T-cell (primary cell): ENCODE measurements at regions not wholly inside any gene's neighbourhood (a gene's known extent, or its start where the extent isn't known, plus 50 kb on each side); places are given as distances from the start of the nearest gene placed in this dataset.
"Not testable (repeated sequence)": the region's sequence is repeated elsewhere in the genome, so short reads cannot be mapped to it uniquely, and the experiment has no call there.

ENCODE experiments used
- ATAC-seq, 4 experiments: fragments of 200-7000 bp in 3 of 4; fragments of 150-1000 bp in 1 of 4; cut with Tn5 transposase; replicated peaks in 1 of 4; 1 replicate in 3 of 4; 2 replicates in 1 of 4; pipeline ENCODE4 v1.10.0; 2021; ENCODE audit warnings: moderate library complexity in 3 of 4, mild to moderate bottlenecking in 2 of 4, moderate number of reproducible peaks in 1 of 4
- CTCF ChIA-PET, 2 donors: fragments of 300-600 bp; sonication (Branson Sonifier 250); formaldehyde crosslinking; loops; one replicate each; lab custom pipeline; 2022; ENCODE audit warnings: antibody characterized with exemption in 2 of 2; lab: Charles Lee
- POLR2A ChIA-PET, 2 donors: fragments of 300-600 bp; sonication (Branson Sonifier 250); formaldehyde crosslinking; loops; one replicate each; lab custom pipeline; 2022; ENCODE audit warnings: antibody characterized with exemption in 2 of 2; lab: Charles Lee
- DNase-seq, 35 experiments: peaks; one replicate each; pipeline versions ENCODE4 v3.0.0 to v3.0.0-alpha.2; 2013 to 2023
- H3K27ac ChIP-seq: one replicate; pipeline ENCODE4 v1.5.1; 2013; ENCODE audit warnings: low read length
- H3K27me3 ChIP-seq, 2 experiments: replicated peaks in 1 of 2; 1 replicate in 1 of 2; 2 replicates in 1 of 2; pipeline versions ENCODE4 v1.6.1 to v1.7.0; 2013; ENCODE audit warnings: low read length in 1 of 2, mixed read lengths in 1 of 2; ENCODE audit not compliant: control insufficient read depth in 2 of 2, insufficient read depth in 2 of 2; ENCODE audit errors: extremely low read depth in 1 of 2
- H3K36me3 ChIP-seq, 2 donors: 1 replicate in 1 of 2; 2 replicates in 1 of 2; pipeline versions ENCODE4 v1.6.1 to v1.7.0; 2013; ENCODE audit warnings: low read length in 1 of 2; ENCODE audit not compliant: control insufficient read depth in 2 of 2, insufficient read depth in 1 of 2; ENCODE audit errors: extremely low read depth in 1 of 2
- H3K4me1 ChIP-seq, 2 experiments: 1 replicate in 1 of 2; 2 replicates in 1 of 2; pipeline versions ENCODE4 v1.6.1 to v1.7.0; 2013; ENCODE audit warnings: low read length in 2 of 2, mixed read lengths in 1 of 2; ENCODE audit not compliant: insufficient read depth in 2 of 2, control insufficient read depth in 1 of 2; ENCODE audit errors: extremely low read depth in 1 of 2
- H3K4me3 ChIP-seq, 2 donors: 1 replicate in 1 of 2; 2 replicates in 1 of 2; pipeline versions ENCODE4 v1.5.1 to v1.7.0; 2013; ENCODE audit warnings: mild to moderate bottlenecking in 2 of 2, low read length in 1 of 2, moderate library complexity in 1 of 2; ENCODE audit not compliant: control insufficient read depth in 1 of 2; ENCODE audit errors: extremely low read depth in 1 of 2
- H3K9me3 ChIP-seq: 2 replicates; pipeline ENCODE4 v1.7.0; 2013
- H3K27ac Mint-ChIP-seq, 2 donors: one replicate each; pipeline ENCODE4 v1.8.0; 2020 to 2021; ENCODE audit warnings: mild to moderate bottlenecking in 2 of 2, mixed read lengths in 2 of 2
- H3K27me3 Mint-ChIP-seq, 2 donors: one replicate each; pipeline ENCODE4 v1.8.0; 2021 to 2022; ENCODE audit warnings: mixed read lengths in 2 of 2
- H3K36me3 Mint-ChIP-seq: one replicate; pipeline ENCODE4 v1.8.0; 2021; ENCODE audit warnings: mixed read lengths
- H3K4me1 Mint-ChIP-seq, 3 donors: one replicate each; pipeline ENCODE4 v1.8.0; 2020 to 2022; ENCODE audit warnings: mixed read lengths in 3 of 3, mild to moderate bottlenecking in 1 of 3
- H3K4me3 Mint-ChIP-seq, 3 donors: one replicate each; pipeline ENCODE4 v1.8.0; 2020 to 2022; ENCODE audit warnings: mild to moderate bottlenecking in 3 of 3, mixed read lengths in 3 of 3, moderate library complexity in 3 of 3
- H3K9me3 Mint-ChIP-seq, 3 donors: one replicate each; pipeline ENCODE4 v1.8.0; 2020 to 2022; ENCODE audit warnings: mixed read lengths in 3 of 3
- WGBS: methylation state at CpG from one replicate; pipeline ENCODE4 v1.1.5; 2013; ENCODE audit warnings: missing lambda C conversion rate; ENCODE audit not compliant: insufficient coverage; 5-methylcytosine and 5-hydroxymethylcytosine counted together

GRCh38 chr21:27891495-27891894 lies 924.6 kb upstream of the ADAMTS5 start:
- H3K36me3 Mint-ChIP-seq, H3K4me1 ChIP-seq, H3K27me3 ChIP-seq, H3K27me3 Mint-ChIP-seq, POLR2A ChIA-PET, H3K9me3 Mint-ChIP-seq, H3K9me3 ChIP-seq, CTCF ChIA-PET, H3K27ac Mint-ChIP-seq, H3K36me3 ChIP-seq, H3K4me1 Mint-ChIP-seq, ATAC-seq, H3K4me3 Mint-ChIP-seq, DNase-seq, H3K27ac ChIP-seq, H3K4me3 ChIP-seq: not testable (repeated sequence)
- no CpG with 5 or more reads among the region's 4 CpGs for WGBS

GRCh38 chr21:27887808-27888455 lies 921.0 kb upstream of the ADAMTS5 start:
- H3K4me3 ChIP-seq, H3K36me3 ChIP-seq, CTCF ChIA-PET, H3K36me3 Mint-ChIP-seq, H3K4me1 ChIP-seq, H3K4me1 Mint-ChIP-seq, ATAC-seq, H3K9me3 Mint-ChIP-seq, H3K27me3 ChIP-seq, H3K27ac Mint-ChIP-seq, H3K27ac ChIP-seq, H3K9me3 ChIP-seq, H3K4me3 Mint-ChIP-seq, DNase-seq, H3K27me3 Mint-ChIP-seq, POLR2A ChIA-PET: not testable (repeated sequence)
- WGBS: no CpG with 5 or more reads among the region's 1 CpG

GRCh38 chr21:27885296-27885711 lies 918.4 kb upstream of the ADAMTS5 start:
- Histone ChIP-seq H3K27me3 (no peaks in the 10 kb centered on the region), H3K36me3 (no peaks in the 10 kb centered on the region), H3K4me3 (no peak overlapping the region), H3K27ac (no peak overlapping the region), H3K4me1 (no peaks in the 10 kb centered on the region), H3K9me3 (no peaks in the 10 kb centered on the region)
- DNase-seq (no peak), ATAC-seq (no peak)
- Mint-ChIP-seq H3K4me3 (no peak overlapping the region), H3K27ac (no peak overlapping the region), H3K9me3 (peaks cover 0 to 8% (median 0%) of the 10 kb centered on the region in 3 donors), H3K36me3 (no peaks in the 10 kb centered on the region), H3K4me1 (no peaks in the 10 kb centered on the region), H3K27me3 (no peaks in the 10 kb centered on the region)
- CTCF ChIA-PET: no interaction called here
- POLR2A ChIA-PET: no interaction called here
- WGBS: 98% methylated on average over 10 of the region's 31 CpGs

GRCh38 chr21:27881331-27881730 lies 914.4 kb upstream of the ADAMTS5 start:
- POLR2A ChIA-PET, DNase-seq, H3K27me3 ChIP-seq, H3K36me3 Mint-ChIP-seq, H3K4me3 ChIP-seq, H3K27ac ChIP-seq, H3K27me3 Mint-ChIP-seq, H3K4me3 Mint-ChIP-seq, H3K36me3 ChIP-seq, H3K9me3 ChIP-seq, CTCF ChIA-PET, H3K4me1 ChIP-seq, ATAC-seq, H3K4me1 Mint-ChIP-seq, H3K27ac Mint-ChIP-seq: not testable (repeated sequence)
- H3K9me3 Mint-ChIP-seq: peaks cover 0 to 10% (median 5%) of the 10 kb centered on the region in 3 donors
- WGBS: 71% methylated on average over 1 of the region's 3 CpGs

GRCh38 chr21:27872411-27872810 lies 905.5 kb upstream of the ADAMTS5 start:
- DNase-seq, H3K27me3 Mint-ChIP-seq, H3K36me3 Mint-ChIP-seq, POLR2A ChIA-PET, H3K36me3 ChIP-seq, H3K4me1 ChIP-seq, H3K4me1 Mint-ChIP-seq, H3K4me3 Mint-ChIP-seq, H3K27ac ChIP-seq, CTCF ChIA-PET, H3K27me3 ChIP-seq, ATAC-seq, H3K4me3 ChIP-seq, H3K27ac Mint-ChIP-seq, H3K9me3 ChIP-seq: not testable (repeated sequence)
- 60% methylated on average over 1 of the region's 2 CpGs for WGBS
- peaks cover 4 to 15% (median 10%) of the 10 kb centered on the region in 3 donors for H3K9me3 Mint-ChIP-seq

GRCh38 chr21:27870755-27871154 lies 903.9 kb upstream of the ADAMTS5 start:
- H3K27me3 Mint-ChIP-seq, H3K4me1 Mint-ChIP-seq, H3K36me3 Mint-ChIP-seq, POLR2A ChIA-PET, H3K27me3 ChIP-seq, H3K9me3 ChIP-seq, CTCF ChIA-PET, ATAC-seq, H3K4me1 ChIP-seq, H3K4me3 ChIP-seq, H3K27ac Mint-ChIP-seq, H3K4me3 Mint-ChIP-seq, H3K36me3 ChIP-seq, H3K27ac ChIP-seq, DNase-seq: not testable (repeated sequence)
- peaks cover 4 to 19% (median 14%) of the 10 kb centered on the region in 3 donors for H3K9me3 Mint-ChIP-seq
